Osteocyte (in vitro differentiated cells): ENCODE measurements at regions not wholly inside any gene's neighbourhood (a gene's known extent, or its start where the extent isn't known, plus 50 kb on each side); places are given as distances from the start of the nearest gene placed in this dataset.

Experiments used
- DNase-seq: peaks from one replicate; pipeline ENCODE4 v3.0.0; 2021; ENCODE audit warnings: mixed read lengths; ENCODE audit not compliant: unreplicated experiment; ENCODE audit errors: extremely low spot score
- H3K27ac Mint-ChIP-seq: one replicate; pipeline ENCODE4 v1.8.0; 2021; ENCODE audit warnings: mild to moderate bottlenecking, mixed read lengths; ENCODE audit not compliant: unreplicated experiment
- H3K27me3 Mint-ChIP-seq: one replicate; pipeline ENCODE4 v1.8.0; 2021; ENCODE audit warnings: mixed read lengths; ENCODE audit not compliant: unreplicated experiment
- H3K36me3 Mint-ChIP-seq: one replicate; pipeline ENCODE4 v1.8.0; 2021; ENCODE audit warnings: mixed read lengths; ENCODE audit not compliant: unreplicated experiment
- H3K4me1 Mint-ChIP-seq: one replicate; pipeline ENCODE4 v1.8.0; 2021; ENCODE audit warnings: mixed read lengths; ENCODE audit not compliant: unreplicated experiment
- H3K4me3 Mint-ChIP-seq: one replicate; pipeline ENCODE4 v1.8.0; 2021; ENCODE audit warnings: mild to moderate bottlenecking, moderate library complexity, mixed read lengths; ENCODE audit not compliant: unreplicated experiment
- H3K9me3 Mint-ChIP-seq: one replicate; pipeline ENCODE4 v1.8.0; 2021; ENCODE audit warnings: mixed read lengths; ENCODE audit not compliant: unreplicated experiment
- TF ChIP-seq, protein P1 (sequence below): fragments of 200-600 bp; sonication (generic); IDR thresholded peaks from 2 replicates; pipeline ENCODE4 v1.5.0; 2021; ENCODE audit warnings: antibody characterized with exemption, mild to moderate bottlenecking, moderate library complexity

DNA sequence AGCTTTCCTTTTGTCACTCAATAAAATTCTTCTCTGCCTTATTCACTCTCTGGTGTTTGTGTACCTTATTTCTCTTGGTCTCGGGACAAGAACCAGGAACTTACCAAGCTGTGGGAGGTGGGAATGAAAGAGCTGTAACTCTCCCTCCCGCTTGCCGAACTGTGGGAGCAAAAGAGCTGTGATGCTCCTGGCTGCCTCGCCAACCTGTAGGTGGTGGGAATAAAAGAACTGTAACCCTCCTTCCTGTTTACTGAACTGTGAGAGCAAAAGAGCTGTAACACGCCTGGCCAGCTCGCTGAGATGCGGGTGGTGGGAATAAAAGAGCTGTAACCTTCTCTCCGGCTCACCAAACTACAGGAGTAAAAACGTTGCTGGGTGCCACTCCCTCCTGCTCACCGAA, 314.1 kb upstream of the LRIG3 start:
- no peaks in the 10 kb centered on the region for H3K4me1 Mint-ChIP-seq
- peaks cover 64% of the 10 kb centered on the region for H3K27me3 Mint-ChIP-seq
- TF ChIP-seq, protein P1, sequence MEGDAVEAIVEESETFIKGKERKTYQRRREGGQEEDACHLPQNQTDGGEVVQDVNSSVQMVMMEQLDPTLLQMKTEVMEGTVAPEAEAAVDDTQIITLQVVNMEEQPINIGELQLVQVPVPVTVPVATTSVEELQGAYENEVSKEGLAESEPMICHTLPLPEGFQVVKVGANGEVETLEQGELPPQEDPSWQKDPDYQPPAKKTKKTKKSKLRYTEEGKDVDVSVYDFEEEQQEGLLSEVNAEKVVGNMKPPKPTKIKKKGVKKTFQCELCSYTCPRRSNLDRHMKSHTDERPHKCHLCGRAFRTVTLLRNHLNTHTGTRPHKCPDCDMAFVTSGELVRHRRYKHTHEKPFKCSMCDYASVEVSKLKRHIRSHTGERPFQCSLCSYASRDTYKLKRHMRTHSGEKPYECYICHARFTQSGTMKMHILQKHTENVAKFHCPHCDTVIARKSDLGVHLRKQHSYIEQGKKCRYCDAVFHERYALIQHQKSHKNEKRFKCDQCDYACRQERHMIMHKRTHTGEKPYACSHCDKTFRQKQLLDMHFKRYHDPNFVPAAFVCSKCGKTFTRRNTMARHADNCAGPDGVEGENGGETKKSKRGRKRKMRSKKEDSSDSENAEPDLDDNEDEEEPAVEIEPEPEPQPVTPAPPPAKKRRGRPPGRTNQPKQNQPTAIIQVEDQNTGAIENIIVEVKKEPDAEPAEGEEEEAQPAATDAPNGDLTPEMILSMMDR: no peak
- no peak overlapping the region for H3K27ac Mint-ChIP-seq
- no peak overlapping the region for H3K4me3 Mint-ChIP-seq
- DNase-seq: no peak
- no peaks in the 10 kb centered on the region for H3K36me3 Mint-ChIP-seq
- no peaks in the 10 kb centered on the region for H3K9me3 Mint-ChIP-seq

GRCh38 chr12:59230334-59230733, 310.0 kb upstream of the LRIG3 start:
- Mint-ChIP-seq H3K9me3 (peaks cover 6% of the 10 kb centered on the region), H3K27ac (no peak overlapping the region), H3K4me3 (no peak overlapping the region), H3K27me3 (peaks cover 45% of the 10 kb centered on the region), H3K4me1 (no peaks in the 10 kb centered on the region), H3K36me3 (no peaks in the 10 kb centered on the region)
- DNase-seq: no peak
- TF ChIP-seq, protein P1: no peak

DNA sequence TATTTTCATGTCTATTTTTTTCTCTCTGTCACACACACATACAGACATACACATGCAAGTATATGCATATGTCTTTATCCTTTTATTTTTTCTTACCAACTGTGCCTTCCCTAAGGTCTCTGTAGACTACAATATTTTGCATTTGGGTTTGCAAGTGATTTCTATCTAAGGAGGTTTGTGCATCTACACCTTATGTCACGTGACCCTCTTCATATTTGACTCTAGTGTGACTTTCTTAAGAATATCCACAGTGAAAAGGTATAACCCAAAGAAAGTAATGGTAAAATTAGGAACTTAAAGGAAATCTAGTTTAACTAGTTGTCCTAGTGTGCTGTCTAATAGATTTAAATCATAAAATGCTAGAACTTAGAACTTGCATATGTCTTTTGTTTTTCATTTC, 298.8 kb upstream of the LRIG3 start:
- H3K4me1 Mint-ChIP-seq: no peaks in the 10 kb centered on the region
- H3K4me3 Mint-ChIP-seq: no peak overlapping the region
- no peak overlapping the region for H3K27ac Mint-ChIP-seq
- DNase-seq: no peak
- H3K9me3 Mint-ChIP-seq: no peaks in the 10 kb centered on the region
- no peaks in the 10 kb centered on the region for H3K36me3 Mint-ChIP-seq
- TF ChIP-seq, protein P1: no peak
- peaks cover 45% of the 10 kb centered on the region for H3K27me3 Mint-ChIP-seq

GRCh38 chr12:59196989-59197388, 276.7 kb upstream of the LRIG3 start:
- H3K27ac Mint-ChIP-seq: no peak overlapping the region
- no peaks in the 10 kb centered on the region for H3K9me3 Mint-ChIP-seq
- TF ChIP-seq, protein P1: no peak
- no peak for DNase-seq
- H3K4me1 Mint-ChIP-seq: no peaks in the 10 kb centered on the region
- H3K27me3 Mint-ChIP-seq: peaks cover 40% of the 10 kb centered on the region
- no peak overlapping the region for H3K4me3 Mint-ChIP-seq
- H3K36me3 Mint-ChIP-seq: peaks cover 2% of the 10 kb centered on the region

- Mint-ChIP-seq H3K27me3 (peaks cover 55% of the 10 kb centered on the region), H3K4me3 (no peak overlapping the region), H3K9me3 (no peaks in the 10 kb centered on the region), H3K36me3 (peaks cover 2% of the 10 kb centered on the region), H3K4me1 (no peaks in the 10 kb centered on the region), H3K27ac (no peak overlapping the region)
- DNase-seq: no peak
- TF ChIP-seq, protein P1: no peak
These were observed 274.5 kb upstream of the LRIG3 start for GRCh38 chr12:59194794-59195193.
